HS-5 (cell line): ENCODE measurements at regions not wholly inside any gene's neighbourhood (a gene's known extent, or its start where the extent isn't known, plus 50 kb on each side); places are given as distances from the start of the nearest gene placed in this dataset.
"Not testable (repeated sequence)": the region's sequence is repeated elsewhere in the genome, so short reads cannot be mapped to it uniquely, and the experiment has no call there.

Experiments
- DNase-seq: peaks from one replicate; pipeline ENCODE4 v3.0.0-alpha.2; 2012; ENCODE audit warnings: low read depth

GRCh38 chr1:171397851-171398469, 84.0 kb downstream of the FMO4 start:
- no peak for DNase-seq

- no peak for DNase-seq
These were observed 81.9 kb upstream of the PRRC2C start for GRCh38 chr1:171403393-171403792.

- DNase-seq = no peak
These were observed 80.0 kb upstream of the PRRC2C start for GRCh38 chr1:171405391-171405714.

- DNase-seq = not testable (repeated sequence)
These were observed 71.8 kb upstream of the PRRC2C start for GRCh38 chr1:171413557-171413956.

GRCh38 chr1:171418546-171418945, 66.8 kb upstream of the PRRC2C start:
- DNase-seq = no peak

- DNase-seq = no peak
These were observed 64.5 kb upstream of the PRRC2C start for GRCh38 chr1:171420810-171421209.

- no peak for DNase-seq
These were observed 63.8 kb upstream of the PRRC2C start for GRCh38 chr1:171421413-171422020.

GRCh38 chr1:171422511-171422910, 62.8 kb upstream of the PRRC2C start:
- peak; percentile 53 for DNase-seq

- DNase-seq = no peak
These were observed 60.8 kb upstream of the PRRC2C start for GRCh38 chr1:171424494-171424893.

- no peak for DNase-seq
These were observed 58.7 kb upstream of the PRRC2C start for GRCh38 chr1:171426645-171427044.

GRCh38 chr1:171427852-171428471, 57.4 kb upstream of the PRRC2C start:
- no peak for DNase-seq

- no peak for DNase-seq
These were observed 56.2 kb upstream of the PRRC2C start for GRCh38 chr1:171429137-171429536.

- DNase-seq = no peak
These were observed 53.3 kb upstream of the PRRC2C start for GRCh38 chr1:171431994-171432393.

GRCh38 chr1:171432473-171432872, 52.9 kb upstream of the PRRC2C start:
- no peak for DNase-seq

GRCh38 chr1:171433451-171433850, 51.9 kb upstream of the PRRC2C start:
- peak; percentile 49 for DNase-seq

GRCh38 chr1:171434717-171435346, 50.5 kb upstream of the PRRC2C start:
- DNase-seq = peak; percentile 76
